Right ventricle myocardium inferior (tissue), 1 donor: ENCODE measurements at regions not wholly inside any gene's neighbourhood (a gene's known extent, or its start where the extent isn't known, plus 50 kb on each side); places are given as distances from the start of the nearest gene placed in this dataset.
"Not testable (repeated sequence)": the region's sequence is repeated elsewhere in the genome, so short reads cannot be mapped to it uniquely, and the experiment has no call there.

Source experiments
- ATAC-seq: fragments of 200-7000 bp; cut with Tn5 transposase; one replicate; pipeline ENCODE4 v1.9.1; 2020; ENCODE audit warnings: mild to moderate bottlenecking, moderate library complexity
- DNase-seq: peaks from one replicate; pipeline ENCODE4 v3.0.0; 2021; ENCODE audit errors: missing footprints
- intact Hi-C: fragments of 100-400 bp; cut with DNase I; formaldehyde crosslinking; loops from one replicate; pipeline ENCODE4 v1.11.0; 2022
- donor health status: DM: no; HTN: yes; CAD: no; lungs with severe emphysema.

GRCh38 chr3:153892126-153892525 is 229.1 kb upstream of the ARHGEF26 start:
- intact Hi-C loops, result no loop called here
- DNase-seq (no peak), ATAC-seq (no peak)

- ATAC-seq, result no peak
- intact Hi-C loops, result no loop called here
- no peak for DNase-seq
Measured at GRCh38 chr3:153894857-153895256, 226.3 kb upstream of the ARHGEF26 start.

GRCh38 chr3:153896197-153896596 is 225.0 kb upstream of the ARHGEF26 start:
- intact Hi-C loops, result no loop called here
- DNase-seq (no peak), ATAC-seq (no peak)

- intact Hi-C loops, result no loop called here
- ATAC-seq (no peak), DNase-seq (no peak)
Measured at GRCh38 chr3:153897025-153897723, 224.0 kb upstream of the ARHGEF26 start.

GRCh38 chr3:153897842-153898241 is 223.3 kb upstream of the ARHGEF26 start:
- intact Hi-C loops, result no loop called here
- ATAC-seq (no peak), DNase-seq (no peak)

- intact Hi-C loops, result no loop called here
- ATAC-seq, result no peak
Measured at GRCh38 chr3:153901152-153901551, 220.0 kb upstream of the ARHGEF26 start.

GRCh38 chr3:153901991-153902390 is 219.2 kb upstream of the ARHGEF26 start:
- DNase-seq (no peak), ATAC-seq (no peak)
- intact Hi-C loops, result no loop called here

More at GRCh38 chr3:153901152-153901551, 220.0 kb upstream of the ARHGEF26 start:
- no peak for DNase-seq

GRCh38 chr3:153903430-153903829 is 217.8 kb upstream of the ARHGEF26 start:
- DNase-seq, result no peak
- no peak for ATAC-seq
- intact Hi-C loops, result no loop called here

- intact Hi-C loops, result no loop called here
- ATAC-seq, result no peak
- no peak for DNase-seq
Measured at GRCh38 chr3:153906366-153906765, 214.8 kb upstream of the ARHGEF26 start.

GRCh38 chr3:153910387-153910786 is 210.8 kb upstream of the ARHGEF26 start:
- DNase-seq, result no peak
- intact Hi-C loops, result no loop called here
- ATAC-seq, result no peak

- no peak for DNase-seq
- intact Hi-C loops, result no loop called here
- ATAC-seq, result no peak
Measured at GRCh38 chr3:153911116-153911515, 210.1 kb upstream of the ARHGEF26 start.

GRCh38 chr3:153919773-153920172 is 201.4 kb upstream of the ARHGEF26 start:
- intact Hi-C loops, result no loop called here
- ATAC-seq (no peak), DNase-seq (no peak)

GRCh38 chr3:153921826-153922225 is 199.4 kb upstream of the ARHGEF26 start:
- intact Hi-C loops, result no loop called here
- no peak for ATAC-seq
- DNase-seq, result no peak

- DNase-seq (no peak), ATAC-seq (no peak)
- intact Hi-C loops, result no loop called here
Measured at GRCh38 chr3:153925841-153926514, 195.2 kb upstream of the ARHGEF26 start.

GRCh38 chr3:153927107-153927506 is 194.1 kb upstream of the ARHGEF26 start:
- peak; percentile 57 for ATAC-seq
- intact Hi-C loops, result no loop called here
- no peak for DNase-seq

GRCh38 chr3:153928851-153929250 is 192.3 kb upstream of the ARHGEF26 start:
- intact Hi-C loops, result no loop called here
- no peak for DNase-seq
- ATAC-seq, result no peak

GRCh38 chr3:153933481-153933880 is 187.7 kb upstream of the ARHGEF26 start:
- intact Hi-C loops, DNase-seq, ATAC-seq: not testable (repeated sequence)

GRCh38 chr3:153944084-153944483 is 177.1 kb upstream of the ARHGEF26 start:
- DNase-seq (no peak), ATAC-seq (no peak)
- intact Hi-C loops, result no loop called here

GRCh38 chr3:153951276-153951675 is 169.9 kb upstream of the ARHGEF26 start:
- intact Hi-C loops, result no loop called here
- ATAC-seq (no peak), DNase-seq (no peak)

- ATAC-seq (no peak), DNase-seq (no peak)
- intact Hi-C loops, result no loop called here
Measured at GRCh38 chr3:153952091-153952490, 169.1 kb upstream of the ARHGEF26 start.

- intact Hi-C loops, result no loop called here
- no peak for ATAC-seq
- no peak for DNase-seq
Measured at GRCh38 chr3:153956613-153957012, 164.6 kb upstream of the ARHGEF26 start.
